CD14-positive monocyte (primary cell): ENCODE measurements at regions not wholly inside any gene's neighbourhood (a gene's known extent, or its start where the extent isn't known, plus 50 kb on each side); places are given as distances from the start of the nearest gene placed in this dataset.

Experiments used
- DNase-seq, 3 donors: peaks; one replicate each; pipeline ENCODE4 v3.0.0-alpha.2; 2011 to 2022
- H2AFZ ChIP-seq: 2 replicates; pipeline ENCODE4 v1.6.0; 2012; ENCODE audit warnings: mild to moderate bottlenecking, low read depth, low read length, inconsistent platforms; ENCODE audit not compliant: insufficient read depth, poor library complexity, severe bottlenecking
- H3K27ac ChIP-seq, 2 donors: 1 replicate in 1 of 2; 2 replicates in 1 of 2; pipeline ENCODE4 v1.5.1; 2012 to 2013; ENCODE audit warnings: low read length in 2 of 2, control low read depth in 1 of 2, inconsistent platforms in 1 of 2, low read depth in 1 of 2, mild to moderate bottlenecking in 1 of 2
- H3K27me3 ChIP-seq, 2 donors: one replicate each; pipeline versions ENCODE4 v1.6.0 to v1.6.1; 2011 to 2013; ENCODE audit warnings: low read length in 2 of 2; ENCODE audit not compliant: control insufficient read depth in 2 of 2, insufficient read depth in 2 of 2
- H3K36me3 ChIP-seq, 2 donors: replicated peaks in 1 of 2; 1 replicate in 1 of 2; 2 replicates in 1 of 2; pipeline versions ENCODE4 v1.5.1 to v1.6.1; 2012 to 2013; ENCODE audit warnings: low read length in 2 of 2, control low read depth in 1 of 2, inconsistent platforms in 1 of 2, mild to moderate bottlenecking in 1 of 2; ENCODE audit not compliant: insufficient read depth in 2 of 2, control insufficient read depth in 1 of 2
- H3K4me1 ChIP-seq, 2 donors: 1 replicate in 1 of 2; 2 replicates in 1 of 2; pipeline versions ENCODE4 v1.5.1 to v1.6.1; 2012 to 2013; ENCODE audit warnings: low read length in 2 of 2, control low read depth in 1 of 2, inconsistent platforms in 1 of 2, mild to moderate bottlenecking in 1 of 2, moderate library complexity in 1 of 2; ENCODE audit not compliant: insufficient read depth in 2 of 2, control insufficient read depth in 1 of 2
- H3K4me2 ChIP-seq: replicated peaks from 2 replicates; pipeline ENCODE3; 2012; ENCODE audit warnings: low read length, moderate library complexity, mild to moderate bottlenecking; ENCODE audit not compliant: poor library complexity, severe bottlenecking; ENCODE audit errors: extremely low read depth
- H3K4me3 ChIP-seq, 3 experiments: fragments of 200-600 bp in 1 of 3; sonication (generic) in 1 of 3; replicated peaks in 1 of 3; 1 replicate in 2 of 3; 2 replicates in 1 of 3; pipeline ENCODE4 v1.5.1; 2011 to 2013; ENCODE audit warnings: low read length in 3 of 3, mild to moderate bottlenecking in 3 of 3, control low read depth in 2 of 3, low read depth in 2 of 3, inconsistent platforms in 1 of 3, moderate library complexity in 1 of 3
- H3K79me2 ChIP-seq: 2 replicates; pipeline ENCODE4 v1.6.0; 2012; ENCODE audit warnings: mild to moderate bottlenecking, control low read depth, inconsistent platforms, low read length, moderate library complexity; ENCODE audit not compliant: insufficient read depth
- H3K9ac ChIP-seq: 2 replicates; pipeline ENCODE4 v1.6.0; 2017; ENCODE audit warnings: low read length, mild to moderate bottlenecking; ENCODE audit not compliant: insufficient read depth, poor library complexity, severe bottlenecking
- H3K9me3 ChIP-seq, 2 donors: replicated peaks in 1 of 2; 1 replicate in 1 of 2; 2 replicates in 1 of 2; pipeline versions ENCODE4 v1.5.1 to v1.6.1; 2012 to 2013; ENCODE audit warnings: low read length in 2 of 2, control low read depth in 1 of 2; ENCODE audit not compliant: control insufficient read depth in 1 of 2, insufficient read depth in 1 of 2
- H4K20me1 ChIP-seq: 2 replicates; pipeline ENCODE4 v1.6.0; 2012; ENCODE audit warnings: mild to moderate bottlenecking, low read length, control low read depth, moderate library complexity; ENCODE audit not compliant: insufficient read depth
- H3K27ac Mint-ChIP-seq, 7 donors: one replicate each; pipeline ENCODE4 v1.8.0; 2020; ENCODE audit warnings: mild to moderate bottlenecking in 7 of 7, mixed read lengths in 7 of 7, moderate library complexity in 6 of 7, inconsistent platforms in 2 of 7
- H3K27me3 Mint-ChIP-seq, 3 donors: one replicate each; pipeline ENCODE4 v1.8.0; 2021 to 2022; ENCODE audit warnings: low read depth in 3 of 3, mild to moderate bottlenecking in 3 of 3, mixed read lengths in 3 of 3, moderate library complexity in 3 of 3, inconsistent platforms in 1 of 3
- H3K36me3 Mint-ChIP-seq, 2 donors: one replicate each; pipeline ENCODE4 v1.8.0; 2020; ENCODE audit warnings: mixed read lengths in 2 of 2, inconsistent platforms in 1 of 2, mild to moderate bottlenecking in 1 of 2
- H3K4me1 Mint-ChIP-seq: one replicate; pipeline ENCODE4 v1.8.0; 2020; ENCODE audit warnings: mild to moderate bottlenecking, mixed read lengths
- H3K4me3 Mint-ChIP-seq, 2 donors: one replicate each; pipeline ENCODE4 v1.8.0; 2020; ENCODE audit warnings: mild to moderate bottlenecking in 2 of 2, mixed read lengths in 2 of 2, moderate library complexity in 1 of 2
- H3K9me3 Mint-ChIP-seq, 7 donors: one replicate each; pipeline ENCODE4 v1.8.0; 2020 to 2022; ENCODE audit warnings: mixed read lengths in 7 of 7, mild to moderate bottlenecking in 6 of 7, moderate library complexity in 6 of 7, inconsistent platforms in 2 of 7
- WGBS: methylation state at CpG from one replicate; pipeline ENCODE4 v1.1.5; 2013; ENCODE audit warnings: missing lambda C conversion rate; ENCODE audit not compliant: insufficient coverage; 5-methylcytosine and 5-hydroxymethylcytosine counted together
- intact Hi-C, 2 donors: fragments of 100-400 bp; cut with micrococcal nuclease; formaldehyde crosslinking; loops; one replicate each; pipeline versions ENCODE4 v1.15.0 to v1.15.1; 2023
- TF ChIP-seq, protein P1 (sequence below): fragments of 200-600 bp; IDR thresholded peaks from one replicate; pipeline ENCODE4 v1.8.0; 2022; ENCODE audit warnings: antibody characterized with exemption, mild to moderate bottlenecking

- Histone ChIP-seq H3K27me3 (no peaks in the 10 kb centered on the region), H3K9me3 (no peaks in the 10 kb centered on the region), H3K36me3 (no peaks in the 10 kb centered on the region), H2AFZ (no peak overlapping the region), H4K20me1 (no peaks in the 10 kb centered on the region), H3K27ac (no peak overlapping the region), H3K79me2 (no peaks in the 10 kb centered on the region), H3K4me1 (no peaks in the 10 kb centered on the region), H3K9ac (no peak overlapping the region), H3K4me2 (no peak overlapping the region), H3K4me3 (no peak overlapping the region)
- Mint-ChIP-seq H3K9me3 (peaks cover 0 to 6% (median 2%) of the 10 kb centered on the region in 7 donors), H3K4me3 (no peak overlapping the region), H3K27me3 (peaks cover 0 to 4% (median 2%) of the 10 kb centered on the region in 3 donors), H3K27ac (no peak overlapping the region), H3K4me1 (peaks cover 3% of the 10 kb centered on the region), H3K36me3 (no peaks in the 10 kb centered on the region)
- WGBS = no CpG with 5 or more reads among the region's 2 CpGs
- TF ChIP-seq, protein P1, sequence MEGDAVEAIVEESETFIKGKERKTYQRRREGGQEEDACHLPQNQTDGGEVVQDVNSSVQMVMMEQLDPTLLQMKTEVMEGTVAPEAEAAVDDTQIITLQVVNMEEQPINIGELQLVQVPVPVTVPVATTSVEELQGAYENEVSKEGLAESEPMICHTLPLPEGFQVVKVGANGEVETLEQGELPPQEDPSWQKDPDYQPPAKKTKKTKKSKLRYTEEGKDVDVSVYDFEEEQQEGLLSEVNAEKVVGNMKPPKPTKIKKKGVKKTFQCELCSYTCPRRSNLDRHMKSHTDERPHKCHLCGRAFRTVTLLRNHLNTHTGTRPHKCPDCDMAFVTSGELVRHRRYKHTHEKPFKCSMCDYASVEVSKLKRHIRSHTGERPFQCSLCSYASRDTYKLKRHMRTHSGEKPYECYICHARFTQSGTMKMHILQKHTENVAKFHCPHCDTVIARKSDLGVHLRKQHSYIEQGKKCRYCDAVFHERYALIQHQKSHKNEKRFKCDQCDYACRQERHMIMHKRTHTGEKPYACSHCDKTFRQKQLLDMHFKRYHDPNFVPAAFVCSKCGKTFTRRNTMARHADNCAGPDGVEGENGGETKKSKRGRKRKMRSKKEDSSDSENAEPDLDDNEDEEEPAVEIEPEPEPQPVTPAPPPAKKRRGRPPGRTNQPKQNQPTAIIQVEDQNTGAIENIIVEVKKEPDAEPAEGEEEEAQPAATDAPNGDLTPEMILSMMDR = no peak
- intact Hi-C loops = no loop called here
- no peak for DNase-seq
Measured at GRCh38 chr7:135847242-135847641, 98.6 kb upstream of the FAM180A start.

GRCh38 chr7:135846339-135846738, 97.7 kb upstream of the FAM180A start:
- peak overlapping the region in 1 of 2 donors; percentile 28 for H3K4me3 Mint-ChIP-seq
- Histone ChIP-seq H3K4me3 (no peak overlapping the region), H3K79me2 (no peaks in the 10 kb centered on the region), H3K36me3 (no peaks in the 10 kb centered on the region), H3K4me2 (no peak overlapping the region), H3K9ac (no peak overlapping the region), H2AFZ (no peak overlapping the region), H3K4me1 (no peaks in the 10 kb centered on the region), H3K27me3 (no peaks in the 10 kb centered on the region), H3K9me3 (no peaks in the 10 kb centered on the region), H4K20me1 (no peaks in the 10 kb centered on the region), H3K27ac (no peak overlapping the region)
- H3K36me3 Mint-ChIP-seq = no peaks in the 10 kb centered on the region
- H3K9me3 Mint-ChIP-seq = peaks cover 0 to 6% (median 2%) of the 10 kb centered on the region in 7 donors
- no peak for DNase-seq
- TF ChIP-seq, protein P1 = no peak
- intact Hi-C loops = no loop called here
- WGBS = 90% methylated on average over 2 of the region's 5 CpGs
- H3K27me3 Mint-ChIP-seq = peaks cover 0 to 4% (median 1%) of the 10 kb centered on the region in 3 donors
- peaks cover 3% of the 10 kb centered on the region for H3K4me1 Mint-ChIP-seq
- no peak overlapping the region for H3K27ac Mint-ChIP-seq
